C4-2B (cell line): ENCODE measurements at regions not wholly inside any gene's neighbourhood (a gene's known extent, or its start where the extent isn't known, plus 50 kb on each side); places are given as distances from the start of the nearest gene placed in this dataset.

Source experiments
- CTCF ChIP-seq: fragments of 450-650 bp; conservative IDR thresholded peaks from 2 replicates; pipeline ENCODE4 v1.5.1; 2017; ENCODE audit warnings: mild to moderate bottlenecking
- ZFX ChIP-seq: fragments of 450-650 bp; IDR thresholded peaks from 2 replicates; pipeline ENCODE4 v1.6.1; 2017

- no peak for TF ChIP-seq CTCF
- TF ChIP-seq ZFX: no peak
These were observed 255.1 kb upstream of the SP4 start for GRCh38 chr7:21172800-21173199.
